NCI-H345 treated with DMSO at 0.1 percent for 48 hours (cell line): ENCODE measurements at regions not wholly inside any gene's neighbourhood (a gene's known extent, or its start where the extent isn't known, plus 50 kb on each side); places are given as distances from the start of the nearest gene placed in this dataset.
"Not testable (repeated sequence)": the region's sequence is repeated elsewhere in the genome, so short reads cannot be mapped to it uniquely, and the experiment has no call there.

Experiments
- DNase-seq: peaks from one replicate; lab custom pipeline; 2025; ENCODE audit not compliant: unreplicated experiment; lab: John Stamatoyannopoulos, UW

DNA sequence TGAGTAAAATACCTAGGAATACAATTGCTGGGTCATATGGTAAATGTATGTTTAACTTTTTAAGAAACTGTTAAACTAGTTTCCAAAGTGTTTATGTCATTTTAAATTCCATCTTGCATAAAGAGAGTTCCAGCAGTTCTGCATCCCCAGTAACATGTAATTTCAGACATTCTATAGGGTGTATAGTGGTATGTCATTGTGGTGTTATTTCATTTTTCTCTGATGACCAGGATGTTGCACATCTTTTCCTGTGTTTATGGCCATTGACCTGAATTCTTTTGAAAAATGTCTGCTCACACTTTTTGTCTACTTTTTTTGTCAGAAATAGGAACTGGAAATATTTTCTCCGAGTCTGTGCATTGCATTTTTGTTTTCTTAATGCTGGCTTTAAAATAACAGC, 128.9 kb downstream of the TMEM200A start:
- DNase-seq: no peak

DNA sequence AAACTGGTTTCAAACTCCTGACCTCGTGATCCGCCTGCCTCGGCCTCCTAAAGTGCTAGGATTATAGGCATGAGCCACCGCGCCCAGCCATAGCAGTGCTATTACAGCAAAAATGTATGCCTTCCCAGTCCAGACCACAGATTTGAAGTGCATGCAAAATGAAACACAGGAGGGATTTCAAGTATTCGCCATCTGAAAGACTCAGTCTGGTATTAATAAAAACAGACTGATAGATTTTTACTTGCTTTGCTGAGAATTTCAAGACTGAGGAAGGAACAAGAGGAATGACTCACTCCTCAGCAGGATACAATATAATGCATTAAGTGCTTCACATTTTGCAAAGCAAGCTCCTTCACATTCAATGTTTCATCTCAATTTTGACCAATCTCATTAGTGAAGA, 134.9 kb downstream of the TMEM200A start:
- DNase-seq: no peak

DNA sequence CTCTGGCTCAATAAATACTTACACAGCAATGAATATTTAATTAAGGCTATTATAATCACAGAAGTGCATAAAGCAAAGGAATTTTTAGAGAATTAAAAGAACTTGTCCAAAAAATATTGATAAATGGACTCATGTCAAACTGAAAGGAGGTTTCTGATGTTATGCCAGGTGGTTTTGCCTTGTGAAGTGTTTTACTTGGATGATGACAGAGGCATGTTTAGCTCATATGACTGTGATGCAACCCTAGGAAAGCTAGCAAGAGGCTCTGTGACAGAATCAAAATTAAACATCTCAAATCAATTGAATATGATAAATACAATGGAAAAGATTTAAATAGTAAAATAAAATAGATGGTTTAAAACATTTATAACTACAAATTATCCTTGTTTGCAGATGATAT, 137.3 kb downstream of the TMEM200A start:
- DNase-seq: no peak

DNA sequence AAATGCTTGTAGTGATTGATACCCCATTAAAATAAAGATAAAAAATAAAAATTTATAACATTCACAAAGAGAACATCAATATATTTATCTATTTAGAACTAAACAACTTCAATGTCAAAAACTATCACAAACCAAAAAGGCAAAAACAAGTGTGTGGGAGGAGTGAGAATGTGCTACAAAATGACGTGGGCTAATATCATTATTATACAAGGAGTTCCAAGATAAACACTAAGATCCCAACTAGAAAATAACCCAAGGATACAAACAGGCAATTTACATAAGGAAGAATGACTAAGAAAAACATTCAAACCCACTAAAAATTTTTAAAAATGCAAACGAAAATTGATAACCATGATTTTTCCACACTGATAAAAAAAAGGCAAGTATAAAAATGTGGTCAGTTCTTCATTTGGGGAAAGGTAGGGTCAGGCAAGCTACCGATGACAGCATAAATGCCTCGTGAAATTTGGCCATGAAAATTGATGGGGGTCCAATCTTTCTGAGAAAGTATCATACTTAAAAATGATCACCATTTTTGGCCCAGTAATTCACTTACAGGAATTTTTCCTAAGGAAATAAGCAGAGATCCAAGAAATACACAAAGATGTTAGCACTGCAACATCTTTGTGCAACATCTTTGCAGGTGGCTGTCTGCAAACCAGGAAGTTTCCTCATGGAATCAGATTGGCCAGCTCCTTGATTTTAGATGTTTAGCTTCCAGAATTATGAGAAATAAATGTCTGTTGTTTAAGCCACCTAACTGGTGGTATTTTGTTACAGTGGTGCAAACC, 140.2 kb downstream of the TMEM200A start:
- no peak for DNase-seq

DNA sequence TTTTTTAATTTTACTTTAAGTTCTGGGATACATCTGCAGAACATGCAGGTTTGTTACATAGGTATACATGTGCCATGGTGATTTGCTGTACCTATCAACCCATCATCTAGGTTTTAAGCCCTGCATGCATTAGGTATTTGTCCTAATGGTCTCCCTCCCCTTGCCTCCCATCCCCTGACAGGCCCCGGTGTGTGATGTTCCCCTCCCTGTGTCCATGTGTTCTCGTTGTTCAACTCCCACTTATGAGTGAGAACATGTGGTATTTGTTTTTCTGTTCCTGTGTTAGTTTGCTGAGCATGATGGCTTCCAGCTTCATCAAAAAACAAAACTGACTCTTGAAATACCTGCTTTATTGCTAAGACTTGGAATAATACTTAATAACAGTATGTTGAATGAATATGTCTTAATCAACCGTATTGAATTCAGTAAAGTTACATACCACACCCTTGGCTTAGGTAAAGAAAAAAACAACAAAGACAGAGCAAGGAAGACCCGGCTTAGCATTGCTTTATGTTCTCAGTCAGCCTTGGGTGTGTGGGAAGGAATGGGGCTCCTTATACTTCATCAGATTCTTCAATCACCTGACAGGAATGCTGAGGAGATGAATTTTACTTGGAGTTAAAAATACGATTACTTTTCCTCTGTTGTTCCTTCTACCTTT, 141.3 kb downstream of the TMEM200A start:
- DNase-seq: not testable (repeated sequence)

DNA sequence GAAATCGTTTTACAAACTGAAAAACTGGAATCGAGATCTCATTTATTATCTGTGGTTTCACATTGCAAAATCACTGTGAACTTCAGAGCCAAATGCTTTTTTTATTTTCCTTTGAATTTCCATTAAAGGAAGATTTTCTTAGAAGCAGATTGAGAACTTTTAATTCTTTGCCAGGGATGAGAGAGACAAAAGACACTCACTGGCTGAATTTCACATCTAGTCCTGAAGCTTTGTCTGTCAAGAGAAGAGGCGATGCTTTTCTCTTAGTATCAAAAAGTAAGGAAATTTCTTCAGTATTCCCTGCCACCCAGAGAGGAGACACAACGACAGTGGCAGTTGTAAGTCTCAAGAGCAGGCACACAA, 141.8 kb downstream of the TMEM200A start:
- DNase-seq: no peak

DNA sequence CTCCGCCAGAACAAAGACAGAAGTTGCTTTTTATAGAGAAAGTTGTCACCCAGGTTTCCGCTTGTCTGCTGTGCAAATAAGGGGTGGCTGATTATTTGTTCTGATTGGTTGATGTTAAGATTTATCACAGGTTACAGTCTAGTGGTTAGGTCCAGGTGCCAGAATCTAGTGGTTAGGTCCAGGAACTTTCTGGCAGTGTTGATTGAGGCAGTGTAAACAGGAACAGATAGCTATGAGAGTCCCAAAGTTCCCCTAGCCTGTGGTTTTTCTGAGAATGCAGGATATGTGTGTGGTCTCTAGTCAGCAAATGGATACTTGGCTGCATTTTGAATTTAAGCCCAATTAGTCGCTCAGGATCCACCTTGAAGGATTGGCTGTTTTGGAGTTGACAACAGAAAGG, 148.0 kb downstream of the TMEM200A start:
- DNase-seq: no peak

DNA sequence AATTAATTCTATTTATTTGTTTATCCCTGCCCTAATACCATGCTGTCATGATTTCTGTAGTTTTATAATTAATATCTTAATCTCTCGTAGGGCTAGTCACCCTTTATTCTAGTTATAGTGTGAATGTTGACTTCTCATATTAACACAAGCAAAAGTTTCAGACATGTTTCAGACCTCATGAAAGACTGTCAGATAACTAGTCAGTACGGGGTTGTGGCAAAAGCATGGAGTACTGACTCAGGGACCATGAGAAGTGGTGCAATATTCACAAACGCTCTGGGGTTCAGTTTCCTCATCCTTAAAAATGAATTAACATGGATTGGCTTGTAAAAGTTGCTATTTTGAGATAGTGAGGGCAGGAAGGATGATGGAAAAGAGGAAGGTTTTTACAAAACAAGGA, 148.9 kb downstream of the TMEM200A start:
- DNase-seq: no peak

DNA sequence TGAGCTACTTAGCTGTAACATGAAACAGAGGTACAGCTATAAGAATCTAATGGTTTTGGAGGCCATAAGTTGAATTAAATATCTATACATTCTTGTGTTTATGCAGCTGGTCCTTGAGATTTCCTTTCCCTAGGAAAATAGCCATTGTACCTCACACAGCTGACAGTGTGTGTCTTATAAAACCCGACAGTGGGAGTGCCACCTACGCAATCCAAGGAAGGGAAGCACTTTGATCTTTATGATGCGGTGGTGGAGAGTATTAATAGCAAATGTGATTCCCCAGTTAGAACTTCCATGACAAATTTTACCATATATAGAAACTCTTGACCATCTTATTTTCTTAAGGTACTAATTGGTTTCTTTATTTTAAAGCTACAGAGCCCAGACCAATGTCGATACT, 149.5 kb downstream of the TMEM200A start:
- no peak for DNase-seq

DNA sequence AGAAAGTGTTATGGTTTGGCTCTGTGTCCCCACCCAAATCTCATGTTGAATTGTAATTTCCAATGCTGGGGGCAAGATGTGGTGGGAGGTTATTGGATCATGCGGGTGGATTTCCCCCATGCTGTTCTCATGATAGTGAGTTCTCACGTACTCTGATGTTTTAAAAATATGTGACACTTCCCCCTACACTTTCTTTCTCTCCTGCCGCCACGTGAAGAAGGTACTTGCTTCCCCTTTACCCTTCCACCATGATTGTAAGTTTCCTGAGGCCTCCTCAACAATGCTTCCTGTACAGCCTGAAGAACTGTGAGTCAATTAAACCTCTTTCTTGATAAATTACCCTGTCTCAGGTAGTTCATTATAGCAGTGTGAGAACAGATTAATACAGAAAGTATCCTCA, 150.8 kb downstream of the TMEM200A start:
- DNase-seq: no peak

DNA sequence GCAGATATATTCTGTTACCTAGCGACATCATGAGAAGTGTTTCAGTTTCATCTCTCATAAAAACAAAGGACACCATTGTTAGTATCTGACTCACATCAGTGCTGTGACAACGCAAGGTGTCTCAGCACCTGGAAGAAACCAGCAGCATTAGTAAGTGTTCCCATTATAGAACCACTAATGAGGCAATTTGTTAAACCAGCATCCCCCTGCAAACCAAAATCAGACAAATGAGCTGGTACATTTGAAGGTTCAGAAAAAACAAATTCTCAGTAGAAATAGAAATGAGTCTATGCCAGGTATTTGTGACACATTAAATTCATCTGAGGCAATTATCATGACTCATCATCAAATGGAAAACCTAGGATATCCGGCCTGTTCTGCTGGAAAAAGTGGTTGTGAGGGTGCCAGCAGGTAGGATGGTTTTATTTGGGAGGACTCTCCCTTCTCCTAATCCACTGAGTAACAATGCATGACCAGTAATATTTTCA, 151.7 kb downstream of the TMEM200A start:
- no peak for DNase-seq

DNA sequence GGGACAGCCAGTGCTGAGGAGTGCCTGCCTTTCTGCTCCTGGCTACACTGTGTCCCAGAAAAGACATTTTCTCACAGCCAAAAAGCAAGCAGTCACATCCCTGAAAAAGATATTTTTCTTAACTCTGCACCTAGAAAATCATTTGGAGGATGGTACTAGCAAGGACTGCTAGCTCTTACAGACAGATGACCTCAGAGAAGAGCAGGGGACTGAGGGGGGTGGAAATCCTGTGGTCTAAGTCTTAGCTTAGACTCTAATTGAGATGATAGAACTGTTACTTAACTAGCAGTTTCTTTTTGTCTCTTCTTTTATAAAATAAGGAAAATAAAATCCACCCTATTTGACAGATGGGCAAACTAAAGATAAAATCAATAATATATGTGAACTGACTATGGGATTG, 152.8 kb downstream of the TMEM200A start:
- DNase-seq: no peak

DNA sequence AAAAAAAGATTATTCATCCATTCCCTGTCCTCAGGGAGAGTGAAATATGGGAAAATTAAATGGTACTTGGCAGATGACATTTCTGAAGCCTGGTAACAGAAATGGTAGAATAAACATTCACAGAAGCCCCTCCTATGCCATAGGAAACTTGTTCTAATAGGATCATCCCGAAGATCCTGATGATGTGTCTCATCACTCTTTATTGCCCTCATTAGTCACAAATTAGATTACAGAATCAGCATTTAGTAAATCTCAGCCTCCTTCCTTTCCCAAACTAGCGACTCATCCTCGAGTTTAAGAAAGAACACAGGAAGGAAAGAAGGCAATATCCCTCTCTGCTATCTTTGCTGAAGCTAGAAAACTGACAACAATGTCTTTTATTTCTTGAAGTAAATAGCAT, 154.4 kb downstream of the TMEM200A start:
- DNase-seq: no peak

DNA sequence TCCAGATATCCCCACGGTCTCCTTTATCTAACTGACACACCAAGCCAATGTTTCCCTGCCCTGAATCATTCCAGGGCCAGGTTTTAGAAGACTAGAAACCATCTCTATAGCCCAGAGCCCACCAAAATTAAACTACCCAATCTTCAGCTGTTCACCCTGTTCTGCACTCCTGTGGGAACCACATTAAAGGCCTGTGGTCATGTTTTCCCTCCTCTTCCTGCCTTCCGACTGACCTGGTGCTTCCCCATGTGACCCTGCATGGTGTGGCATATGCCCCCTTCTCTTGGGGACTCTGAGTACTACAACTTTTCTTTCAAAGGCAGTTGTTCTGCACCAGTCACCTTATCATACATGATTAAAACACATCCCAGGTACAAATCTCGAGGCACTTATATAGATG, 155.0 kb downstream of the TMEM200A start:
- DNase-seq: no peak

DNA sequence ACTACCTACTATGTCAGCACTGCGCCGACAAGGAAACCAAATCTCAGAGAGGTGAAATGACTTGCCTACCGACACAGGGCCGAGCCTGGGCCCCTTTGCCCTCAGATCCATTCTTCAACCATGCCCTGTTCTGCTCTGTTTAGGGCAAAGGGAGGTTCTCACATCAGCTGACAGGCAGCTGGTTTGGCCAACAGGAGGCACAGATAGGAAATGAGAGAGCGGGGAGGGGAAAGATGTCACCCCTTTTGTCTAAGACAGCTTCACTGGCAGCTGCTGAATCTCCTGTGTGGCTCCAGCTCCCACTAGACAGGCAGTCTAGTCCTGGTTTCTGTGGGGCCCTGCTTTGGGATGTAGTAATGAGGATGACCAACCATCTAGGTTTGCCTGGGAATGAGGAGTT, 158.7 kb downstream of the TMEM200A start:
- no peak for DNase-seq

DNA sequence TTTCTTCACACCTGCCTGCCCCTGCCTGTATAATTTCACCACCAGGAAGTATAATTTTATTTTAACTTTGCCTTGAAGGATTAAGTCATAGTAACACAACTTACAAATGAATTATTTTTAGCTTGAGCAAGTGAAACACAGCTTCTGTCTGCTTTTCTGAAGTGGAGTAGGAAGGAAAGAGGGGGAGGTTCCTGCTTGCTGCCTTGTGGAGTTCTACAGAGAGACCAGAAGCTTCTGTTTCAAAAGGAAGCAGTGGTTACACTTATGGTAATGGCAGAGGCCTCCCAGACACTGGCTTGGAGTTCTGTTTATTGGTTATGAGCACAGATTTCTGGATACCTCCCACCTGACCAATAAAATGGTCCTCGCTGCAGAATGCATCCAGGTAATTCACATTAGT, 159.6 kb downstream of the TMEM200A start:
- DNase-seq: no peak

DNA sequence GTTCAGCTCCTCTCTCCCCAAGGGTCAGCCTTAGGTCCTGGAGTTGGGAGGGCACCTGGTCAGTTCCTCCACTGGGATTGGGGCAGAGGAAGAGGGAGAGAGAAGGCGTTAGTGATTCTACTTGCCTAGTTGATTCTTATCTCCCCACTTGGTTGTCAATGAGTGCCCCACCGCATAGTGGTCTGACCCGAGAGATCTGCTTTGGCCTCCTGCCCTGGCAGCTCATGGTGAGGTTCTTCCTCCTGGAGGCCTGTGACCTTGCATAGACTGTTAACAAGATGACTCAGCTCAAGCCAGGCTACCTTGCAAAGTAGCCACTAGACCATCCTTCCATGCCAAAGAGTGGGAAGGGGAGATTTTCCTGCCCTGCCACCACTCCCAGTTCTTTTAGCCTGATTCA, 160.6 kb downstream of the TMEM200A start:
- no peak for DNase-seq

DNA sequence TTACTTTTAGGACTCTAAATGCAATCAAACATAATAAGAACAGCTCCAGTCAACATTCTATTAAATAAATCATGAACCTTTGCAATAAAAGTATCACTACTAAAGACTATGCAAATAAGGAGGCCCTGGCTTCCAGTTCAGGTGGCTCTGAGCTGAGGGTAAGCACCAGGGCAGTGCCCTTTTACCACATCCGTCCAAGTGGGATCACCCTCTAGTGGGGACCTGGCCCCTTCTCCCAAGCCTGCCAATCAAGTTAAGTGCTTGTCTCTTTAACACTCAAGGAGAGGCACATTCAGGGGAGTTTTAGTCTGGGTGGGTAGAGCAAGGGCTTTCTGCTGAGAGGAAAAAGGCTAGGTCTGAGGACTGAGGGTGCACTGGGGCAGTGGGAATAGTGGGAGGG, 161.4 kb downstream of the TMEM200A start:
- no peak for DNase-seq

DNA sequence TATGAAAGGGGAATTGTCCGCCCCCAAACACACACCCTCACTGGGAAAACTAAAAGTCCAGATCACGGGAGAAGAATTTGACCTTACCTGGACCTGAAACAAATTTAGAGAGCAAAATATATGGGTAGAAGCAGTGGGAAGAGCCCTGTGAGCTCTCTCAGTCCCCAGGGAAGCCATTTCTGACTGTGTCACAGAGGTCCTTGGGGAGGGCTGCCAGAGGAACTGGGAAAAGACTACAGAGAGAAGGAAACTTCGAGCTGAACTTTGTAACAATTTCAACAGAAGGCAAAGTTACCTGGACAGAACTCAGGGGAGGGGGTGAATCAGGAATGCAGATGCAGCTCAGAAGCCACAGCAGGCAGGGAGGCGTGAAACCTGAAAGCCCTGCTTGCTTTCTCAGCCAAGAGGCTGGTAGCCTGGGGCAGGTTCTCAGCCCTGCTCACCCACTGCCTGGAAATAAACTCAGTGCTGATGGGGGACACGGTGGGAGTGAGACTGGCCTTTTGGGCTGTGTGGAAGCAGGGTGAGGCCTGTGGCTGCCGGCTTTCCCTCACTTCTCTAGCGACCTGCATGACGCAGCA, 163.8 kb downstream of the TMEM200A start:
- DNase-seq: no peak

DNA sequence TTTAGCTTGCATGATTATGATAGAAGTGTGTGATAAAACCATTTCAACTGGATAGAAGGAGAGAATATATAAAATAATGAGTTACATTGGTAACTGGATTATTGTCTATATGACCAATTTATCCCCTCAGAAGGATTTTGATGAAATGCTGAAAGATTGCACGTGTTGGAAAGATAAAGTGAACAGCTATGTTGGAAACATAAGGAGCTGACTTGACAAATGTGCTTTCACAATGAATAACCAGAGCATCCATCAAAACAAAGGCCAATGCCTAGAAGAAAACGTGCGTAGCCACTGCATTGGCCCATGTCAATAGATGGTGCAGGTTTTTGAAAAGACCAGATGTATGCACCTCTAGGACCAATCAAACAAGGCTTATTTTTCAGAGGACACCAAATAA, 168.8 kb downstream of the TMEM200A start:
- no peak for DNase-seq

DNA sequence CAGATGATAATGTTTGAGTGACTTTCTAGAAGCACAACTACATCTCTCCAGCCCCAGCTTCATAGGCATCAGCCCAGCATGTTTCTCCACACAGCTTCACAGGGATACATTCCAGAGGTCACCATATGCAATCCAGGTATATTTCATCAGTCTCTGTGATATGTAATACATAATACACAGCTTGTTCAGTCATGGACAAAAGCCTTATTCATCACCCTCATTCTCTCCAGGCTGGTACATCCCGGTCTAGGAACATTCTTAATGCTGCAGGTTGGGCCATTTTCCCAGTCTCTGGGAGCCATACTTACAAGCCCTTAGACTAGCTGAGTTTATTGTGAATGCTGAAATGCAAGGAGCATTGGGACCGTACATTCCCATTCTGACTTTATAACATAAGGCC, 169.4 kb downstream of the TMEM200A start:
- no peak for DNase-seq

DNA sequence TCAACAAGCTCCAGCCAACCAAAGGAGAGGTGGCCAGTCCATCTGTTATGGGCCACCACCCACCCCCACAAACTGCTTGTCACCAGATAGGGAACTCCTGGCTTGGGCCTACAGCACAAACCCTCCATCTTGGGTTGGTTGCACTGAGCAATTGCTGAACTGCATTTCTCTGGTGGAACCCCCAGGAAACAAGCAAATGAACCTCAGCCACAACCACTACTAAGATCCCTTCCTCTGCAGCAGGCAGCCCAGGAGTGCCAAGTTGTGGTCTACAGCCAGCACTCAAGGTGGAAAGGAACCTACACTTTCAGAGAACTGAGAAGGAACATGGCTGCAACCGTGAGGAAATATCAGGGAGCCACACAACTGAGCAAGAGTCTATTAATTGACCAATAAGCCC, 171.6 kb downstream of the TMEM200A start:
- DNase-seq: no peak
